Tibial artery (tissue), 4 donors: ENCODE measurements at regions not wholly inside any gene's neighbourhood (a gene's known extent, or its start where the extent isn't known, plus 50 kb on each side); places are given as distances from the start of the nearest gene placed in this dataset.

Experiments
- DNase-seq, 2 donors: peaks; one replicate each; pipeline ENCODE4 v3.0.0-alpha.2; 2019
- H3K27ac ChIP-seq, 2 donors: fragments of 200-600 bp; sonication (generic) in 1 of 2; 1 replicate in 1 of 2; 2 replicates in 1 of 2; pipeline ENCODE4 v1.5.1; 2018 to 2019; ENCODE audit warnings: mild to moderate bottlenecking in 1 of 2
- H3K27me3 ChIP-seq, 2 donors: fragments of 200-600 bp; sonication (generic) in 1 of 2; one replicate each; pipeline versions ENCODE4 v1.5.1 to v1.6.0; 2016 to 2019
- H3K36me3 ChIP-seq, 3 donors: fragments of 200-600 bp; sonication (generic) in 2 of 3; one replicate each; pipeline ENCODE4 v1.5.1; 2016 to 2019; ENCODE audit warnings: mild to moderate bottlenecking in 2 of 3
- H3K4me1 ChIP-seq, 4 donors: fragments of 200-600 bp; sonication (generic) in 2 of 4; 1 replicate in 3 of 4; 2 replicates in 1 of 4; pipeline ENCODE4 v1.5.1; 2016 to 2019
- H3K4me3 ChIP-seq, 2 donors: fragments of 200-600 bp; sonication (generic) in 1 of 2; 1 replicate in 1 of 2; 2 replicates in 1 of 2; pipeline ENCODE4 v1.5.1; 2018 to 2019; ENCODE audit warnings: mild to moderate bottlenecking in 2 of 2
- H3K9me3 ChIP-seq, 3 donors: fragments of 200-600 bp; sonication (generic) in 1 of 3; one replicate each; pipeline ENCODE4 v1.5.1; 2016 to 2019
- intact Hi-C: fragments of 100-400 bp; cut with DNase I; formaldehyde crosslinking; loops from one replicate; pipeline ENCODE4 v1.15.0; 2023; ENCODE audit warnings: low total_unique reads
- TF ChIP-seq, protein P1 (sequence below), 2 experiments: fragments of 200-600 bp in 1 of 2; fragments of 450-650 bp in 1 of 2; IDR thresholded peaks; one replicate each; pipeline ENCODE4 v1.5.1; 2017 to 2019; ENCODE audit warnings: antibody characterized with exemption in 2 of 2, mild to moderate bottlenecking in 1 of 2, moderate library complexity in 1 of 2

DNA sequence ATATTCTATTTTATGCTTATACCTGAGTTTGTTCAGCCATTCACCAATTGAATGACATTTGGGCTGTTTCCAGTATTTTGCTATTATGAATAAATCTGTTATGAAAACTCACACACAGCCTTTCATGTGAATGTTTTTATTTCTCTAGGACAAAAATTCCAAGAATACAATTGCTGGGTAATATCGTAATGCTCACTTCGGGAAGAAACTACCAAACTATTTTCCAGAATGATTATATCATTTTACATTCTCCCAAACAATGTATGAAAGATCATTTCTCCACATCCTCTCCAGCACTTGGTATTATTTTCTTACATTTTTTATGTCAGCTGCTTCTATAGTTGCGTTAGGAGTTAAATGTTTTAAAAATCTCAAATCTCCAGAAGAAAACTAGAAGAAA lies 58.3 kb upstream of the LHFPL2 start:
- peaks cover 0 to 20% (median 0%) of the 10 kb centered on the region in 4 donors for H3K4me1 ChIP-seq

DNA sequence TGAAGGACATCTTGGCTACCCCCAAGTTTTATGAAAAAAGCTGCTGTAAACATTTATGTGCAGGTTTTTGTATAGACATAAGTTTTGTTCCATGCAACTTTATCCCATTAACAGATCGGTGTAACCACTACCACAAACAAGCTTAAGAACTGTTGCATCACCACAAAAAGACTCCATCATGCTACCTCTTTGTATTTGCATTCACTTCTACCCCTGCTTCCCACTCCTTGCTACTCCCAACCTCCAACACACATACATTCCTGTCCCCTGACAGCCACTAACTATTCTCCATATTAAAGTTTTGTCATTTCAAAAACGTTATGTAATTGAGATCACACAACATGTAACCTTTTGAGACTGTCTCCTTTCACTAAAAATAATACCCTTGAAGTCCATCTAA lies 57.8 kb upstream of the LHFPL2 start:
- intact Hi-C loops = no loop called here
- no peak for DNase-seq
- H3K27me3 ChIP-seq = no peaks in the 10 kb centered on the region
- TF ChIP-seq, protein P1, sequence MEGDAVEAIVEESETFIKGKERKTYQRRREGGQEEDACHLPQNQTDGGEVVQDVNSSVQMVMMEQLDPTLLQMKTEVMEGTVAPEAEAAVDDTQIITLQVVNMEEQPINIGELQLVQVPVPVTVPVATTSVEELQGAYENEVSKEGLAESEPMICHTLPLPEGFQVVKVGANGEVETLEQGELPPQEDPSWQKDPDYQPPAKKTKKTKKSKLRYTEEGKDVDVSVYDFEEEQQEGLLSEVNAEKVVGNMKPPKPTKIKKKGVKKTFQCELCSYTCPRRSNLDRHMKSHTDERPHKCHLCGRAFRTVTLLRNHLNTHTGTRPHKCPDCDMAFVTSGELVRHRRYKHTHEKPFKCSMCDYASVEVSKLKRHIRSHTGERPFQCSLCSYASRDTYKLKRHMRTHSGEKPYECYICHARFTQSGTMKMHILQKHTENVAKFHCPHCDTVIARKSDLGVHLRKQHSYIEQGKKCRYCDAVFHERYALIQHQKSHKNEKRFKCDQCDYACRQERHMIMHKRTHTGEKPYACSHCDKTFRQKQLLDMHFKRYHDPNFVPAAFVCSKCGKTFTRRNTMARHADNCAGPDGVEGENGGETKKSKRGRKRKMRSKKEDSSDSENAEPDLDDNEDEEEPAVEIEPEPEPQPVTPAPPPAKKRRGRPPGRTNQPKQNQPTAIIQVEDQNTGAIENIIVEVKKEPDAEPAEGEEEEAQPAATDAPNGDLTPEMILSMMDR (IDR thresholded peaks at IDR 0.05) = no peak
- no peaks in the 10 kb centered on the region for H3K36me3 ChIP-seq
- no peaks in the 10 kb centered on the region for H3K9me3 ChIP-seq
- H3K27ac ChIP-seq = no peak overlapping the region
- peaks cover 0 to 25% (median 0%) of the 10 kb centered on the region in 4 donors for H3K4me1 ChIP-seq
- H3K4me3 ChIP-seq = no peak overlapping the region

More for the DNA sequence above, 58.3 kb upstream of the LHFPL2 start:
- no peak for DNase-seq
- Histone ChIP-seq H3K36me3 (no peaks in the 10 kb centered on the region), H3K4me3 (no peak overlapping the region), H3K27ac (no peak overlapping the region), H3K27me3 (no peaks in the 10 kb centered on the region), H3K9me3 (no peaks in the 10 kb centered on the region)
- TF ChIP-seq, protein P1 (IDR thresholded peaks at IDR 0.05) = no peak
- intact Hi-C loops = no loop called here

DNA sequence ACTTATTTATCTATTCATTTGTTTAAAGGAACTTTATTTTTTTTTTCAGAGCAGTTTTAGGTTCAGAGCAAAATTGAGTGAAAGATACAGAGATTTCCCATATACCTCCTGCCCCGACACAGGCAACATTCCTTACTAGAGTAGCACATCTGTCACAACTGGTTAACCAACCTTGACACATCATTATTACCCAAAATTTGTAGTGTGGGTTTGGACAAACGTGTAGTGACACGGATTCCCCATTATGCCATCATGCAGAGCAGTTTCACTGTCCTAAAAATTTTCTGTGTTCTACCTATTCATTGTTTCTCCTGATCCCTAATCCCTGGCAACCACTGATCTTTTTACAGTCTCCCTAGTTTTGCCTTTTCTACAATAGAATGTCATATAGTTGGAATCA lies 57.3 kb upstream of the LHFPL2 start:
- Histone ChIP-seq H3K9me3 (no peaks in the 10 kb centered on the region), H3K36me3 (no peaks in the 10 kb centered on the region), H3K27ac (no peak overlapping the region), H3K4me1 (peaks cover 0 to 27% (median 0%) of the 10 kb centered on the region in 4 donors), H3K27me3 (no peaks in the 10 kb centered on the region), H3K4me3 (no peak overlapping the region)
- TF ChIP-seq, protein P1 (IDR thresholded peaks at IDR 0.05) = no peak
- intact Hi-C loops = no loop called here
- no peak for DNase-seq

DNA sequence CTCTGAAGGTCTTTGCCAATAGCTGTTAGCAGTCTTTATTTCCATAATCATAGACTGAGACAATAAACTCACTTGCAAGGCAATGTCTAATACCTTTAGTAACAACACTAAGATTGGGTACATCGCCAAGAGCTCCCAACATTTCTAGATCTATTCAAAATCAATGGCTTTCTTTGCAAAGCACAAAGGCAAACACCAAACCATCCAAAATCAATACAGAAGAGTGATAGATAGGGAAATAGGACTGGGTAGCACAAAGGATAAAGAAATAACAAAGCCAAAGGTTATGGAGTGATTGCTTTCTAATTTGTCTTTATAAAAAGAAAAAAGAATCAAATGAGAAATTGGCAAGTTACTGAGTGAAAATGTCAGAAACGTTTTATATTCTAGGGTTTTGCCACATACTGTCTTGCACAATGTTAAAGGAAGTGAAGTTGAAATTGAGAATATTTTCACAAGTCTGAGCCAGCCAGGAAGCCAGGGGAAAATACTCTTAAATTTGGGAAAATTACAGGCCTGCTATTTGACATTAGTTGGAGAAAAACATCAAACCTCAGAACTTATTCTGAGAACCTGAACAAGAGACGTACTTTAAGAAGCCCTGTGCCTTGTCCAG lies 53.3 kb upstream of the LHFPL2 start:
- Histone ChIP-seq H3K4me1 (peaks cover 0 to 53% (median 11%) of the 10 kb centered on the region in 4 donors), H3K27me3 (no peaks in the 10 kb centered on the region), H3K27ac (peak overlapping the region; percentile 11 to 53), H3K9me3 (no peaks in the 10 kb centered on the region), H3K36me3 (no peaks in the 10 kb centered on the region), H3K4me3 (no peak overlapping the region)
- DNase-seq = no peak
- intact Hi-C loops = no loop called here
- TF ChIP-seq, protein P1 (IDR thresholded peaks at IDR 0.05) = no peak

DNA sequence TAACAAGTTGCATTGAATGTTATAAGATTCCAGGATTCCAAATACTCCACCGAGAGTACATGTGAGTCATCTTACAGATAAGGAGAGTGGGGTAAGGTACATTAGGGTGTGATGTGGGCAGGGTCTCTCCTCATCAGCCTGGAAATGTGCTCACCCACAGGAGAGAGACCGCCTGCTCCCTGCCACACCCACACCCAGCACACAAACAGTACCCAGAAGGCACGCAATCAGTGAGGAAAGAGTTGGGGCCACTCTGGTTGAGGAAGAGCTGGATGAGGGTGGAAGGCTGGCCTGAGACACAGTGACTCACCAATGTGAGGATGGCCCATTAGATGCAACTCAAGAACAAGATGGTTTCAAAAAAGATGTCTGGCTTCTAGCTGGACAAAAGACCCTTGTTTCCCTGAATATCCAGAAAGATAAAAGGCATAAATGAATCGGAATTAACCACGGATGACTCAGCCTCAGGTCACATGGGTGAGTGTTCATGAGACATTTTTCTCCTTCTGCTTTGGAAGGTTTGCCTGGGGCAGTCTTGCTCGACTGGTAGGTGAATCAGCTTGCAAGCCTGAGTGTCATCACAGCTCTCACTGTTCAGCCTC lies 51.1 kb upstream of the LHFPL2 start:
- Histone ChIP-seq H3K9me3 (no peaks in the 10 kb centered on the region), H3K27me3 (no peaks in the 10 kb centered on the region), H3K27ac (peak overlapping the region; percentile 47 to 53), H3K4me3 (no peak overlapping the region), H3K36me3 (no peaks in the 10 kb centered on the region), H3K4me1 (peaks cover 0 to 43% (median 11%) of the 10 kb centered on the region in 4 donors)
- intact Hi-C loops = no loop called here
- TF ChIP-seq, protein P1 (IDR thresholded peaks at IDR 0.05) = no peak
- no peak for DNase-seq
